Hepatocyte (in vitro differentiated cells): ENCODE measurements at regions not wholly inside any gene's neighbourhood (a gene's known extent, or its start where the extent isn't known, plus 50 kb on each side); places are given as distances from the start of the nearest gene placed in this dataset.

ENCODE experiments used
- EZH2 ChIP-seq: fragments of 200-600 bp; sonication (generic); IDR thresholded peaks from 2 replicates; pipeline ENCODE4 v1.6.1; 2016; ENCODE audit warnings: antibody characterized with exemption, mild to moderate bottlenecking, borderline replicate concordance
- EZH2phosphoT487 ChIP-seq: fragments of 200-600 bp; sonication (generic); IDR thresholded peaks from one replicate; pipeline ENCODE4 v1.6.1; 2018; ENCODE audit warnings: antibody characterized with exemption, mild to moderate bottlenecking, low read depth, moderate library complexity; ENCODE audit not compliant: unreplicated experiment, severe bottlenecking
- TF ChIP-seq, protein P1 (sequence below): fragments of 200-600 bp; sonication (generic); IDR thresholded peaks from 2 replicates; pipeline ENCODE4 v1.5.1; 2016; ENCODE audit warnings: antibody characterized with exemption, mild to moderate bottlenecking; ENCODE audit not compliant: poor library complexity

DNA sequence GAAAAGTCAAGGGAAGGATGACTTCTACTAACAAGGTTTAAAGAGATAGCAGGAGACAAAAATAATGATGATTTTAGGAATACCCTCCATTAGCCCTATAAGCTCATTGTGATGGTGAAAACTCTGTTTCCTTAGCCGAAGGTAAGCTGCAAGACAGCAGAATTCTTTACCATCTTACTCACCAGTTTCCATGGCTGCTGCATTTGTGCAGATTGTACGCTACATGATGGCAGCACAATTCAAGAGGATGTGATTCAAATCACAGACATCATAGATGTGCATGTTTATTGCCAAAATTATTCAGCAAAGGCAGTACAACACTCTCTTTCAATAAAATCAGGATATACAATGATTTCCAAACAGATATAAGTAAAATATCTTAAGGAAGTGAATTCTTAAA is 175.6 kb downstream of the SPATA31D1 start:
- TF ChIP-seq, protein P1, sequence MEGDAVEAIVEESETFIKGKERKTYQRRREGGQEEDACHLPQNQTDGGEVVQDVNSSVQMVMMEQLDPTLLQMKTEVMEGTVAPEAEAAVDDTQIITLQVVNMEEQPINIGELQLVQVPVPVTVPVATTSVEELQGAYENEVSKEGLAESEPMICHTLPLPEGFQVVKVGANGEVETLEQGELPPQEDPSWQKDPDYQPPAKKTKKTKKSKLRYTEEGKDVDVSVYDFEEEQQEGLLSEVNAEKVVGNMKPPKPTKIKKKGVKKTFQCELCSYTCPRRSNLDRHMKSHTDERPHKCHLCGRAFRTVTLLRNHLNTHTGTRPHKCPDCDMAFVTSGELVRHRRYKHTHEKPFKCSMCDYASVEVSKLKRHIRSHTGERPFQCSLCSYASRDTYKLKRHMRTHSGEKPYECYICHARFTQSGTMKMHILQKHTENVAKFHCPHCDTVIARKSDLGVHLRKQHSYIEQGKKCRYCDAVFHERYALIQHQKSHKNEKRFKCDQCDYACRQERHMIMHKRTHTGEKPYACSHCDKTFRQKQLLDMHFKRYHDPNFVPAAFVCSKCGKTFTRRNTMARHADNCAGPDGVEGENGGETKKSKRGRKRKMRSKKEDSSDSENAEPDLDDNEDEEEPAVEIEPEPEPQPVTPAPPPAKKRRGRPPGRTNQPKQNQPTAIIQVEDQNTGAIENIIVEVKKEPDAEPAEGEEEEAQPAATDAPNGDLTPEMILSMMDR = no peak
- no peak for TF ChIP-seq EZH2phosphoT487
- no peak for TF ChIP-seq EZH2
